CD4-positive, alpha-beta T cell treated with Interleukin-21 for 1 hour (primary cell): ENCODE measurements at regions not wholly inside any gene's neighbourhood (a gene's known extent, or its start where the extent isn't known, plus 50 kb on each side); places are given as distances from the start of the nearest gene placed in this dataset.
A peak's percentile ranks its signal among the peaks of the same experiment; 100 is the strongest.
"Not testable (repeated sequence)": the region's sequence is repeated elsewhere in the genome, so short reads cannot be mapped to it uniquely, and the experiment has no call there.

Source experiments
- DNase-seq: peaks from one replicate; pipeline ENCODE4 v3.0.0-alpha.2; 2020

GRCh38 chr2:37759989-37760388 is 88.5 kb upstream of the CDC42EP3 start:
- not testable (repeated sequence) for DNase-seq

GRCh38 chr2:37760471-37760870 is 89.0 kb upstream of the CDC42EP3 start:
- no peak for DNase-seq

GRCh38 chr2:37762281-37762680 is 90.8 kb upstream of the CDC42EP3 start:
- peak; percentile 10 for DNase-seq

GRCh38 chr2:37764739-37765138 is 93.3 kb upstream of the CDC42EP3 start:
- no peak for DNase-seq

GRCh38 chr2:37766106-37766505 is 94.7 kb upstream of the CDC42EP3 start:
- DNase-seq, result no peak

GRCh38 chr2:37767046-37767445 is 95.6 kb upstream of the CDC42EP3 start:
- no peak for DNase-seq

GRCh38 chr2:37767959-37768925 is 96.8 kb upstream of the CDC42EP3 start:
- no peak for DNase-seq

GRCh38 chr2:37769551-37769950 is 98.1 kb upstream of the CDC42EP3 start:
- no peak for DNase-seq

- DNase-seq, result no peak
These were observed 99.4 kb upstream of the CDC42EP3 start for GRCh38 chr2:37770797-37771196.

- no peak for DNase-seq
These were observed 100.2 kb upstream of the CDC42EP3 start for GRCh38 chr2:37771600-37772088.

GRCh38 chr2:37773371-37774130 is 102.1 kb upstream of the CDC42EP3 start:
- no peak for DNase-seq

GRCh38 chr2:37774171-37774944 is 102.9 kb upstream of the CDC42EP3 start:
- not testable (repeated sequence) for DNase-seq

- DNase-seq, result no peak
These were observed 103.8 kb upstream of the CDC42EP3 start for GRCh38 chr2:37774976-37775907.

- no peak for DNase-seq
These were observed 104.4 kb upstream of the CDC42EP3 start for GRCh38 chr2:37775908-37776250.

- no peak for DNase-seq
These were observed 105.0 kb upstream of the CDC42EP3 start for GRCh38 chr2:37776487-37776886.

- no peak for DNase-seq
These were observed 107.7 kb upstream of the CDC42EP3 start for GRCh38 chr2:37779139-37779538.

GRCh38 chr2:37779611-37780386 is 108.4 kb upstream of the CDC42EP3 start:
- no peak for DNase-seq

- no peak for DNase-seq
These were observed 108.9 kb upstream of the CDC42EP3 start for GRCh38 chr2:37780387-37780676.

- DNase-seq, result no peak
These were observed 109.6 kb upstream of the CDC42EP3 start for GRCh38 chr2:37781028-37781427.

GRCh38 chr2:37782155-37782673 is 110.8 kb upstream of the CDC42EP3 start:
- no peak for DNase-seq
